Fibroblast of skin of back (primary cell): ENCODE measurements at regions not wholly inside any gene's neighbourhood (a gene's known extent, or its start where the extent isn't known, plus 50 kb on each side); places are given as distances from the start of the nearest gene placed in this dataset.
A peak's percentile ranks its signal among the peaks of the same experiment; 100 is the strongest.
"Not testable (repeated sequence)": the region's sequence is repeated elsewhere in the genome, so short reads cannot be mapped to it uniquely, and the experiment has no call there.

Source experiments
- DNase-seq: peaks from one replicate; pipeline ENCODE4 v3.0.0-alpha.2; 2013

DNA sequence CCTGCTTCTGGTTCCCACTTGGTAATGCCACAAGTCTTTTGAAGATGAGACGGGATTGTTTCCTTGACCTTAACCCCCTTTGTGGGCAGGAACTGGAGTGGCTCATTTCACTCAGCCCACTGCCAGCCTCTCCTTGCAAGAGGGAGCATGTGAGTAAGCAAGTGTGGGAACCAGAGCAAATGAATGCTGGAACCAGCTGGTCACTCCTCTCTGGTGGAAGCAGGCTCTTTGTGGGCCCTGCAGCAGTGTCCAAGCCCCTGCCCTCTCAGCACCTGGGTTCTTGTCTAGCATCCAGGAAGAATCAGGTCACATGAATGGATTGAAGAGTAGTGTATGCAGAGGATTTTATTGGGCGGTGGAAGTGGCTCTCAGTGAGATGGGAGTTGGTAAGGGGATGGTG, 944.5 kb downstream of the QKI start:
- no peak for DNase-seq

- DNase-seq, result no peak
Observed at GRCh38 chr6:164356814-164357213, 942.3 kb downstream of the QKI start.

DNA sequence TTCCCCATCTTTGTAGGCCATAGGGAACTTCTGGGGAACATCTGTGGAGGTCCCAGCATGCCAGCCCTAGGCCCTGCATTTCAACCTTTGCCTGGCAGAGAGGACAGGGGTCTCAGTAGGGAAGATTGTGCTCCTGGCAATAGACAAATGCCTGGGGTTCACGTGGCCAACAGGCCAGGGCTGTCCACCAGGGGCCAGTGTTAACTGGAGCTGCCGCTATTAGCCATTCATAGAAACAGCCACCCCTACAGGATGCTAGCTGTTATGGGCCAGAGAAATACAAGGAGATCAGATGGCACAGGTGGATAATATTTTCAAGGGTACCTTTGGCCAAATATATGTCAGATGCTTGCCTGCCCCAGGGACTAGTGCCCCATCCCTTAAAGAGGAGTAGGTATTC, 932.9 kb downstream of the QKI start:
- no peak for DNase-seq

DNA sequence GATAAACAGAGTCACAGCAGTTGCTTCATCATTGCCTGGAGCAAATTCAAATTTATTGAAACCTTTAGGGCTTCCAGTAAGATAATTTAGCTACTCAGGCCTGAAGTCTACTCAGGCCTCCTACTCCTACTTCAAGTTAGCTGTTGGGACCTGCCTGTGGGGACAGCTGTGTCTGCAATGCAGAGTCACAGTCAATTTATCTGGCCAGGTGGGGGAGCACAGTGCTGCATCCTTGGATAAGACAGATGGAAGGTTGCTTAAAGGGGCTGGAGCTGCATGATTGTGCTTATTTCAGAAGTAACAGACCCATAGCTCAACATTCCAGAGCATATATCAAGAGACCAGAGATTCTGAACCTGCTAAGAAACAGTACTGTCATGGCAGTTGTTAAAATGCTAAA, 932.1 kb downstream of the QKI start:
- no peak for DNase-seq

DNA sequence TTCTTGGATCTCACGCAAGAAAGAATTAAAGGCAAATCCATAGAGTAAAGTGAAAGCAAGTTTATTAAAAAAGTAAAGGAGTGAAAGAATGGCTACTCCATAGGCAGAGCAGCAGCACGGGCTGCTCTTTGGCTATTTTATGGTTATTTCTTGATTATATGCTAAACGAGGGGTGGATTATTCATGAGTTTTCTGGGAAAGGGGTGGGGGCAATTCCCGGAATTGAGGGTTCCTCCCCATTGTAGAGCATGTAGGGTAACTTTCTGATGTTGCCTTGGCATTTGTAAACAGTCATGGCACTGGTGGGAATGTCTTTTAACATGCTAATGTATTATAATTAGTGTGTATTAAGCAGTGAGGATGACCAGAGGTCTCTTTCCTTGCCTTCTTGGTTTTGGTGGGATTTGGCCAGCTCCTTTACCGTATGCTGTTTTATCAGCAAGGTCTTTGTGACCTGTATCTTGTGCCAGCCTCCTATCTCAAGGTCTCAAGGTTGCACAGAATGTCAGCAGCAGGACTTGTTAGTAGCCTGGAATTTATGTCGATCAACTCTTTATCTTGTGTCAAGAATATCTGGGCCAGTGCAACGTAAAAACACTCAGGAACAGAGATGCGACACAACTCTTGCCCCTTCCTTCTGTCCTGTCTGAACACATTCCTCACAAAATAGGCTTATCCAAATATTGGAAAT, 931.4 kb downstream of the QKI start:
- no peak for DNase-seq

GRCh38 chr6:164345327-164345726, 930.8 kb downstream of the QKI start:
- no peak for DNase-seq

DNA sequence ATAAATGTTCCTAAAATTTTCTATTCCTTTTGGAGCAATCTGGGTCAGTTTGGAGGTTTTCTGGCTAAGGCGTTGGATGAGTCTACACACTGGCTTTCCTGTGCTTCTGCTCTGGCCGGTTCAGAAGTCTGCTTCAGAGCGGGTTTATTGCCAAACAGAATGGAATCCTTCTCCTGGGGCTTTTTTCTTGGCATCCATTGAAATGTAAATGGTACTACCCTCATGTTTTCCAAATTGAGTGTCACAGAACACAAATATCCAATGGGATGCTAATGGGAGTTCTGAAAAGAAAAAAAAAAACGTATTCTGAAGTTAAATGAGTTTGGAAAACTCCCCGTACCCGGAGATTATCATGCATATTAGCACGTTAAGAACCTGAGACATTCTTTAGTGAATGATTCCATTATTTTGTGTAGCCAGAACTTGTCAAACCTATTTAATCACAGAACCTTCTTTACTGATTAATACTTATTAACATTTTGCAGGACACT, 930.3 kb downstream of the QKI start:
- no peak for DNase-seq

DNA sequence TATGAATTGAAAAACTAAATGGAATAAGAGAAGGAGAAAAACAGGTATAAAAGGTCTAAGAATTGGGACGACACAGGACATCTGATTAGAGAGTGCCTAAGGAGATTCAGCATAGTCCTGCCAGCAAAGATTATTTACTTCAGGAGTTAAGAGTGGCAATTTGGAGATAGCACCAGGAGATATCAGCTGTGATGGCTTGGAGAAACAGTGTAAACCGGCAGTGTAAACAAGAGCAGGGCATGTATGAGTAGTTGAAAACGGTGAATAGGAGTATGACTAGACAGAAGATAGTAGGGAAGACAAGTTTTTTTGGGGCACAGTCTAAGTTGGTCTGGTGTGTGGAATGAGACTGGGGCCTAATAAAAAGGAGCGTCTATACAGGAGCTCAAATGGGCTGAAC, 924.9 kb downstream of the QKI start:
- DNase-seq, result not testable (repeated sequence)

DNA sequence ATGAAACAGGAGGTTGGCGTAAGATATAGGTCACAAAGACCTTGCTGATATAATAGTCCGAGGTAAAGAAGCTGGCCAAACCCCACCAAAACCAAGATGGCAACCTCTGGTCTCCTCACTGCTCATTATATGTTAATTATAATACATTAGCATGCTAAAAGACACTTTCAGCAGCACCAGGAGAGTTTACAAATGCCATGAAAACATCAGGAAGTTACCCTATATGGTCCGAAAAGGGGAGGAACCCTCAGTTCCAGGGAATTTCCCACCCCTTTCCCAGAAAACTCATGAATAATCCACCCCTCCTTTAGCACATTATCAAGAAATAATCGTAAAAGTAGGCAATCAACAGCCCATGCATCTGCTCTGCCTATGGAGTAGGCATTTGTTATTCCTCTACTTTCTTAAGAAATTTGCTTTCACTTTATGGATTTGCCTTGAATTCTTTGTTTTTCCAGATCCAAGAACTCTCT, 923.4 kb downstream of the QKI start:
- no peak for DNase-seq

DNA sequence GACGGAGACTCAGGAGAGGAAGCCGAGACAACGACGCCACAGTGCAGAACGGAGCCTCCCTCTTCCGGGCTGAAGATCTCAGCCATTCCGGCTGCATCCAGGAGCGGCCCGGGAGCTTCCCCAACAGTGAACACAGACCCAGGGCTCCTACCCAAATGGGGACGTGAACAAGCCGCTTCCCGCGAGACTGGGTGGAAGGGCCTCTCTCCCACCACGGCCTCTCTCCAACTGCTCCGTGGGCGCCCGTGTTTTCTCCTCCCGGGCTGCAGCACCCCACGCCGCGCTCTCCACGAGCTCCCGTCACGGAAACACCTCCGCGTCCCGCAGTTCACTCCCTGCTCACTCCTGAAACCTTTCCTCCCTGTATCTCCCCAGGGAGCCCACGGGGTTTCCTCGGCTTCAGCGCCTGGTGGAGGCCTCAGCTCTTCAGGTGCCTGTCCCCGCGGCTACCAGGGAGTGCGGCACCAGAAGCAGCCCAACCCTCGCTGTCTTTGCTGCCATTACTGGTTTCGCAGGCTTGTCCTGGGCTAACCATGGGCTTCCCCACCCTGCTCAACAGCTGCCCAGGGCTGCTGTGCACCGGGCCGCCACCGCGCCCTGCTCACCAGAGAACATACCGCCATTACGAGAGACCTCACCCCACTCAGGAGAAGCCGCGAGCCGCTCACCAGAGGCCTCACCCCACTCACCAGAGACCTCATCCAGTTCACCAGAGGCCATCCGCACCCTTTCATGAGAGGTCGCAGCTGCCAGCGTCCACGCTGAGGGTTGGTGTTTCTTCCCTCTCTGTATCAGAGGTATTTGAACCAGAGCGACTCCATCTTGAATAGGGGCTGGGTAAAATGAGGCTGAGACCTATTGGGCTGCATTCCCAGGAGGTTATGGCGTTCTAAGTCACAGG, 922.8 kb downstream of the QKI start:
- no peak for DNase-seq

- no peak for DNase-seq
Observed at GRCh38 chr6:164336455-164336854, 921.9 kb downstream of the QKI start.

- DNase-seq, result no peak
Observed at GRCh38 chr6:164331026-164331425, 916.5 kb downstream of the QKI start.

- no peak for DNase-seq
Observed at GRCh38 chr6:164325168-164325567, 910.6 kb downstream of the QKI start.

DNA sequence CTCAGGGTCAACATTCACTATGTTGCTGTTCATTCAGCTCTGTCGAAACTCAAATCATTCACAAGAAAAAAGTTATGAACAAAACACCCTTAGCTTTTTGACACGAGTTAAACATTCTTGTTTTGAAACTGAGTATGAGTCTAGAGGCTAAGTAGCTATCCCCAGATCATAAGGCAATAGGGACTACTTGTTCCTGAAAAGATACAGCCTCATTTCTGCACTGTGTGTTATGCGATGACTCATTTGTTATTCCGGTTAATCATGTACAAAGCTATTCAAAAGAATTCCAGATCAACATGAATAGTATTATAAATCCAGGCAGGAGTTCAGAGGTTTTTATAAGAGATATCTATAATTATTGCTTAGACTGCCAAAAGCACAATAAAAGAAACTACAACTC, 908.0 kb downstream of the QKI start:
- DNase-seq, result peak; percentile 78

DNA sequence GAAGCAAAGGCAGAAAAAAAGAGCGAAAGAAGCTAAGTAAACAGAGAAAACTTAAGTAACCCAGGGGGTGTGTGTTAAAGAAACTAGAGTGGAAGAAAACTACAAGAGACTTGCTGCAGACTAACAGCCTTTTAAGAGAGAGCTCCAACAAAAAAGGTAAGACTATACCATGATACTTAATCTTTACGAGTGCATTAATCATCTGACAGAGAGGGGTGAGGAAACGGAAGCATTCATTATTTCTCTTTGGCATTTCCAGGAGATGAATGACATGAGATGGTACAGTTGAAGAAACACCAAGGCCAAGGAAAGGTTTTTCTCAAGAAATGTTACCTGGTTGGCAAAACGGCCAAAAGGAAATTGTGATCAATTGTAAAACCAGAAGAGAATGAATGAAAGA, 906.8 kb downstream of the QKI start:
- no peak for DNase-seq

- DNase-seq, result no peak
Observed at GRCh38 chr6:164315376-164315775, 900.9 kb downstream of the QKI start.

DNA sequence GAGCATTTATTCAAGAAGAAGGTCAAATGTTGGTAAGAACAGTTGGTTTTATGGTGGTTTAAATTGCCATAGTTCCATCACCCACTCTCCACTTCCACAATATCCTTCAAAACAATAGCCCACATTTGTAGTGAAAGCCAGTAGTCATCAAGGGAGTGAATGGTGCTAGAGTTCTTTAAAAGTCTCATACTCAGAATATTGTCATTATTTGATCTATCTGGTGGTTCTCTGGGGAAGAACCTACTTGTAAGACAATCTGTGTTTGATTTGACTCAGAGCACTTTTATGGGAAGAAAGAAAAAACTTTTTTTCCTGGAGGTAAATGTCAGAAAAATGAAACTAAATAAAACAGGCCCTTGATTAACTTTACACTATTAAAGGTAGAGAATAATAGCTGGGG, 893.8 kb downstream of the QKI start:
- no peak for DNase-seq

- DNase-seq, result peak; percentile 19
Observed at GRCh38 chr6:164303102-164303964, 888.8 kb downstream of the QKI start.

DNA sequence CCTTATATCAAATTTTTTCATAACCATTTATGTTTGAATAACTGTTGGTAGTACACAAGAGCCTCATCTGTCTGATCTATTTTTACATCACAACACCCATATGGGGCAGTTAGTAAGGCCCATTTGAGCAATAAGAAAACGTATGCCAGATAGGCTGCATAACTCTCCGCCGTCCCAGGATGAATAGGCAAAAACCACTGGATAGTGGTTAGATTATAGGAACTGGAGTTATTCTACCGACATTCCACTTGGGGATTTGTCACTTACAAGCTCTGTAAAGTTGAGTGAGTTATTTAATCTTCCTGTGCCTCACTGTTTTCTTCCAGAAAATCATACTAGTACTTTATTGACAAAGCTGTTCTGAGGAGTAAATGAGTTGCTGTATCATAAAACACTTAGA, 881.9 kb downstream of the QKI start:
- DNase-seq, result peak; percentile 74

- no peak for DNase-seq
Observed at GRCh38 chr6:164294047-164294784, 879.7 kb downstream of the QKI start.

- DNase-seq, result no peak
Observed at GRCh38 chr6:164291224-164291623, 876.7 kb downstream of the QKI start.

- peak; percentile 15 for DNase-seq
Observed at GRCh38 chr6:164290101-164290500, 875.6 kb downstream of the QKI start.
